Body of pancreas (tissue), 4 donors: ENCODE measurements at regions not wholly inside any gene's neighbourhood (a gene's known extent, or its start where the extent isn't known, plus 50 kb on each side); places are given as distances from the start of the nearest gene placed in this dataset.

ENCODE experiments used
- CTCF ChIP-seq, 7 experiments: fragments of 450-650 bp in 4 of 7; fragments of 200-600 bp in 3 of 7; sonication (generic) in 3 of 7; IDR thresholded peaks; one replicate each; pipeline ENCODE4 v1.5.1; 2016 to 2019; ENCODE audit warnings: antibody characterized with exemption in 7 of 7
- POLR2A ChIP-seq, 3 donors: fragments of 450-650 bp; IDR thresholded peaks; one replicate each; pipeline ENCODE4 v1.6.1; 2016; ENCODE audit warnings: antibody characterized with exemption in 3 of 3, mild to moderate bottlenecking in 2 of 3

GRCh38 chr16:62615526-62615925 is 579.3 kb upstream of the CDH8 start:
- no peak for TF ChIP-seq CTCF (IDR thresholded peaks at IDR 0.05)
- no peak for TF ChIP-seq POLR2A (IDR thresholded peaks at IDR 0.05)
